Central memory CD4-positive, alpha-beta T cell (primary cell): ENCODE measurements at regions not wholly inside any gene's neighbourhood (a gene's known extent, or its start where the extent isn't known, plus 50 kb on each side); places are given as distances from the start of the nearest gene placed in this dataset.
"Not testable (repeated sequence)": the region's sequence is repeated elsewhere in the genome, so short reads cannot be mapped to it uniquely, and the experiment has no call there.

Experiments
- DNase-seq: peaks from one replicate; pipeline ENCODE4 v3.0.0; 2022

GRCh38 chr14:105697955-105698354, 171.6 kb downstream of the TMEM121 start:
- not testable (repeated sequence) for DNase-seq

GRCh38 chr14:105698940-105699556, 172.7 kb downstream of the TMEM121 start:
- DNase-seq, result not testable (repeated sequence)

- DNase-seq, result not testable (repeated sequence)
Observed at GRCh38 chr14:105699706-105700105, 173.3 kb downstream of the TMEM121 start.

GRCh38 chr14:105700146-105700545, 173.8 kb downstream of the TMEM121 start:
- DNase-seq, result not testable (repeated sequence)

- no peak for DNase-seq
Observed at GRCh38 chr14:105700622-105701288, 174.4 kb downstream of the TMEM121 start.

GRCh38 chr14:105701456-105702274, 175.3 kb downstream of the TMEM121 start:
- DNase-seq, result no peak

GRCh38 chr14:105702275-105702817, 176.0 kb downstream of the TMEM121 start:
- no peak for DNase-seq

- not testable (repeated sequence) for DNase-seq
Observed at GRCh38 chr14:105703044-105703665, 176.8 kb downstream of the TMEM121 start.

- DNase-seq, result not testable (repeated sequence)
Observed at GRCh38 chr14:105704091-105704490, 177.7 kb downstream of the TMEM121 start.

- not testable (repeated sequence) for DNase-seq
Observed at GRCh38 chr14:105704492-105704891, 178.1 kb downstream of the TMEM121 start.

- not testable (repeated sequence) for DNase-seq
Observed at GRCh38 chr14:105705512-105705861, 179.1 kb downstream of the TMEM121 start.

GRCh38 chr14:105705862-105706700, 179.7 kb downstream of the TMEM121 start:
- DNase-seq, result not testable (repeated sequence)

GRCh38 chr14:105706701-105707019, 180.3 kb downstream of the TMEM121 start:
- DNase-seq, result not testable (repeated sequence)

- DNase-seq, result not testable (repeated sequence)
Observed at GRCh38 chr14:105707099-105707498, 180.7 kb downstream of the TMEM121 start.

- not testable (repeated sequence) for DNase-seq
Observed at GRCh38 chr14:105707723-105708151, 181.4 kb downstream of the TMEM121 start.

- DNase-seq, result not testable (repeated sequence)
Observed at GRCh38 chr14:105708251-105709134, 182.1 kb downstream of the TMEM121 start.

- DNase-seq, result no peak
Observed at GRCh38 chr14:105709281-105710118, 183.1 kb downstream of the TMEM121 start.

GRCh38 chr14:105710119-105711043, 184.0 kb downstream of the TMEM121 start:
- no peak for DNase-seq
